Right kidney (tissue), 1 donor: ENCODE measurements at regions not wholly inside any gene's neighbourhood (a gene's known extent, or its start where the extent isn't known, plus 50 kb on each side); places are given as distances from the start of the nearest gene placed in this dataset.

Source experiments
- DNase-seq: peaks from one replicate; pipeline ENCODE4 v3.0.0-alpha.2; 2016

GRCh38 chr1:193325771-193326170 lies 139.4 kb upstream of the B3GALT2 start:
- no peak for DNase-seq

DNA sequence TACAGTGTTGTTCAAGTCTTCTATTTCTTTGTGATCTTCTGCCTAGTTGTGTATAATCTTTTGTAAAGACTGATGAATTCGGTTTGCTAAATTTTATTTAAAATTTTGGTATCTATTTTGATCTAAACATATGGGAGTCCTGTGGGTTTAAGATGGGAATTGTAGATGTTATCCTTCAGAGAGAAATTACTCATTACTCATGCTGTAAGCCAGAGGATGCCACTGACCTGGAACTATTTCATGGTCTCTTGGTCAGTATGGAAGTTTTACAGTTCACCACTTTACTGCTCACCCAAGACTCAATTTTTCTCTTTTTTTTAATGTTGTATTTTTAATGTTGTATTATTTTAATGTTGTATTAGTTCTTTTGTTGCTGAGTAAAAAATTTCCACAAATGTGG lies 138.6 kb upstream of the B3GALT2 start:
- no peak for DNase-seq

GRCh38 chr1:193322211-193322610 lies 135.8 kb upstream of the B3GALT2 start:
- DNase-seq = no peak

DNA sequence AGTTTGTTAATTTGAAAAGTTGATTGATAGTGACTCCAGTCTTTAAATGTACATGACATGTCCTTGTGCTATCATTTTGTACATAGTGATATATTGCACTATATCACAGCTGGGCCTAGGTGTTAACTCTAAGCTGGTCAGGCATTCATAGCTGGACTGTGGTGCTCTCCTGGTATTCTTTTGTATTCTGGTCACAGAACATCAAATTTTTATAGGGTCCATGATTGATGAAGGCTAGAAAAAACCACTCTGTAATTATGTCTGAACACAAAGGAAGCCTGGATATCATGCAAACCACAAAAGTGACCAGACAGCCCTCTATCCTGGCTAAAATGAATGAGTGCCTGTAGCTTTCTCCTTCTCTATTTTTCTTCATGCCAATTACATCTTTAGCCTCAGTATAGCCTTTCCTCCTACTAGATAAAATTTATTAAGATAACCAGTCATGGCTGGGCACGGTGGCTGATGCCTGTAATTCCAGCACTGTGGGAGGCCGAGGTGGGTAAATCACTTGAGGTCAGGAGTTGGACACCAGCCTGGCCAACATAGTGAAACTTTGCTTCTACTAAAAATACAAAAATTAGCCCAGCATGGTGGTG lies 134.9 kb upstream of the B3GALT2 start:
- DNase-seq = no peak

- DNase-seq = no peak
Measured at GRCh38 chr1:193320270-193320669, 133.9 kb upstream of the B3GALT2 start.

GRCh38 chr1:193318347-193318746 lies 131.9 kb upstream of the B3GALT2 start:
- no peak for DNase-seq

- no peak for DNase-seq
Measured at GRCh38 chr1:193313354-193314140, 127.1 kb upstream of the B3GALT2 start.

- no peak for DNase-seq
Measured at GRCh38 chr1:193312432-193312831, 126.0 kb upstream of the B3GALT2 start.

GRCh38 chr1:193311226-193311948 lies 125.0 kb upstream of the B3GALT2 start:
- no peak for DNase-seq

GRCh38 chr1:193310564-193310963 lies 124.2 kb upstream of the B3GALT2 start:
- no peak for DNase-seq

DNA sequence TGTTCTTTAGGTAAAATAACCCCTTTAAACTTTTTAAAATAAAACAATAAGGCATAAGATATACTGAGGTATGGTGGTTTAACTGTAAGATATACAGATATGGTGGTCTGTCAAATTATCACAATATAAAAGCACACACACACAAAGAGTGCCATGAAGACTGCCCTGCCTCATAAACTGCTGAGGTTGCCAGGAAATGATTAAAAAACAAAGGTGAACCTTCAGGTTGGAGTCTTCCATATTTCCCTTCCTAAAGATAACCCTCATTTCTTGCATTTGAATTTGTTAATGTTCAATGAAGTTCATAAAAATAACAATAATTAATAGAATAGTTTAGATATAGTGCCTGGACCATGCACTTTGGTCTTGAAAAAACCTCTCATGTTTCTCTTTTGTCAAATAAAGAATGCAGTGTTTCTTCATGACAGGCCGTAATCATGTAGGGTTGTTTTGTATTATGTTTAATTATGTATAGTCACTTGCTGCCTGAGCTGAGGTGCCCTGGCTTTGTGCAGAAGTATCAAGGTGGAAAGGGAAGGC lies 123.6 kb upstream of the B3GALT2 start:
- DNase-seq = no peak

DNA sequence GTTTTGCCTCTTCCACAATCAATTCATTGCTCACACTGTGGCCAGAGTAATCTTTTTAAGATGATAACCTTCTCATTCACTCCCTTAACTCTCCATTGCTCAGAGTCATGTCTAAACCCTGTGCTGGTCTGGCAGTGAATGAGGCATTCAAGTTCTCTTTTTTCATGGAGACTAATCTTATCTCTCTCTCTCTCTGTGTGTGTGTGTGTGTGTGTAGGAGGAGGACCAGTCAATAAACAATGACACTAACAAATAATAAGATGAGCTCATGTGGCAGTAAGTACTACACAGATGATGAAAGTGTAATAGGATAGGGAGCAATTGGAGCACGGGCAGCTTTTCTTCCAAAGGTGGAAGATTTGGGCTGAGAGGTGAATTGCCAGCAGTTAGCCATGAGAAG lies 122.0 kb upstream of the B3GALT2 start:
- no peak for DNase-seq

DNA sequence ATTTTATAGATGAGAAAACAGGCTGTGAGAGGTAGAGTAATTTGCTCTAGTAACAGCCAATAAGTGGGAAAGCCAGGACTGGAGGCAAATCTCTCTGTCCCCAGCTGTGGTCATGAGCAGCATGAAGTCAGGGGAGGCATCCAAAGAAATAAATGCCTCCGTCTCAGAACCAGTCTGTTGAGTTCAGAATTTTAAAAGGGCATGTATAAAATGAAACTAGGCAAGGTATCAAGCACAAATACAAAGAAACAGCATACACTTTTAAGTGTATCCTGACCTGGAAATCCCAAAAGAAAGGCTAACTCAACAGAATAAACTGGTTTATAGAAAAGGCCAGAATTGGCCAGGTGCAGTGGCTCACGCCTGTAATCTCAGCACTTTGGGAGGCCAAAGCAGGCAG lies 120.0 kb upstream of the B3GALT2 start:
- no peak for DNase-seq
